Liver (tissue), 3 donors: ENCODE measurements at regions not wholly inside any gene's neighbourhood (a gene's known extent, or its start where the extent isn't known, plus 50 kb on each side); places are given as distances from the start of the nearest gene placed in this dataset.

Experiments
- FOXA1 ChIP-seq: IDR thresholded peaks from 2 replicates; pipeline ENCODE4 v1.6.1; 2016; ENCODE audit warnings: antibody characterized with exemption
- GABPA ChIP-seq, 2 donors: IDR thresholded peaks in 1 of 2; conservative IDR thresholded peaks in 1 of 2; 2 replicates each; pipeline ENCODE4 v1.6.1; 2016; ENCODE audit warnings: antibody characterized with exemption in 2 of 2, mild to moderate bottlenecking in 1 of 2, moderate library complexity in 1 of 2
- JUND ChIP-seq, 2 donors: IDR thresholded peaks; 2 replicates each; pipeline ENCODE4 v1.6.1; 2016; ENCODE audit warnings: antibody characterized with exemption in 2 of 2
- RAD21 ChIP-seq, 2 donors: IDR thresholded peaks; 2 replicates each; pipeline ENCODE4 v1.6.1; 2016; ENCODE audit warnings: antibody characterized with exemption in 2 of 2, mild to moderate bottlenecking in 2 of 2
- RXRA ChIP-seq, 2 donors: IDR thresholded peaks; 2 replicates each; pipeline ENCODE4 v1.6.1; 2017 to 2018; ENCODE audit warnings: antibody characterized with exemption in 2 of 2, mild to moderate bottlenecking in 1 of 2
- SP1 ChIP-seq: IDR thresholded peaks from 2 replicates; pipeline ENCODE4 v1.6.1; 2018; ENCODE audit warnings: antibody characterized with exemption, mild to moderate bottlenecking
- TAF1 ChIP-seq: conservative IDR thresholded peaks from 2 replicates; pipeline ENCODE4 v1.6.1; 2016; ENCODE audit warnings: antibody characterized with exemption, mild to moderate bottlenecking
- YY1 ChIP-seq: IDR thresholded peaks from 2 replicates; pipeline ENCODE4 v1.6.1; 2016; ENCODE audit warnings: antibody characterized with exemption, mild to moderate bottlenecking
- TF ChIP-seq, protein P1 (sequence below): fragments of 150-350 bp; IDR thresholded peaks from 2 replicates; pipeline ENCODE4 v1.5.1; 2017; ENCODE audit warnings: improper control_type of control experiment, low read depth, low read length; ENCODE audit not compliant: missing input control
- TF ChIP-seq, protein P2 (sequence below): IDR thresholded peaks from 2 replicates; pipeline ENCODE4 v1.6.1; 2016; ENCODE audit warnings: antibody characterized with exemption, mild to moderate bottlenecking
- TF ChIP-seq, protein P3 (sequence below): IDR thresholded peaks from 2 replicates; pipeline ENCODE4 v1.6.1; 2016; ENCODE audit warnings: antibody characterized with exemption
- TF ChIP-seq, protein P4 (sequence below): IDR thresholded peaks from 2 replicates; pipeline ENCODE4 v1.6.1; 2016; ENCODE audit warnings: antibody characterized with exemption
- donor health status: healthy.
- donor health status: healthy.

DNA sequence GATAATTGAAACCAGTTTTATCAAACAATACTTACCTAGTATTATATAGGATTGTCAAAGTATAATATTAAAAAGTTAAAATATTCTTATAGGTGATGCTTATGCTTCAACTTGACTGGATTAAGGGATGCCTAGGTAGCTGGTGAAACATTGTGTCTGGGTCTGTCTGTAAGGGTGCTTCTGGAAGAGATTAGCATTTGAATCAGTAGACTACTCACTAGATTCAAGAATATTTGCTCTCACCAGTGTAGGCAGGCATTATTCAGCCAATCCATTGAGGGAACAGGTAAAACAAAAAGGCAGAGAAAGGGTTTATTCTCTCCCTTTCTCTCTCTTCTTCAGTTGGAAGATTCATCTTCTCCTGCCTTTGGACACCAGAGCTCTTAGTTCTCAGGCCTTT is 486.8 kb upstream of the GOLIM4 start:
- TF ChIP-seq SP1 (no peak), RAD21 (IDR thresholded peaks at IDR 0.05) (no peak), GABPA (IDR thresholded peaks at IDR 0.05 in 1 of 2, conservative IDR thresholded peaks at IDR 0.05 in 1 of 2) (no peak), RXRA (IDR thresholded peaks at IDR 0.05) (no peak), TAF1 (no peak), YY1 (no peak), JUND (IDR thresholded peaks at IDR 0.05) (no peak), FOXA1 (no peak)
- TF ChIP-seq, protein P1, sequence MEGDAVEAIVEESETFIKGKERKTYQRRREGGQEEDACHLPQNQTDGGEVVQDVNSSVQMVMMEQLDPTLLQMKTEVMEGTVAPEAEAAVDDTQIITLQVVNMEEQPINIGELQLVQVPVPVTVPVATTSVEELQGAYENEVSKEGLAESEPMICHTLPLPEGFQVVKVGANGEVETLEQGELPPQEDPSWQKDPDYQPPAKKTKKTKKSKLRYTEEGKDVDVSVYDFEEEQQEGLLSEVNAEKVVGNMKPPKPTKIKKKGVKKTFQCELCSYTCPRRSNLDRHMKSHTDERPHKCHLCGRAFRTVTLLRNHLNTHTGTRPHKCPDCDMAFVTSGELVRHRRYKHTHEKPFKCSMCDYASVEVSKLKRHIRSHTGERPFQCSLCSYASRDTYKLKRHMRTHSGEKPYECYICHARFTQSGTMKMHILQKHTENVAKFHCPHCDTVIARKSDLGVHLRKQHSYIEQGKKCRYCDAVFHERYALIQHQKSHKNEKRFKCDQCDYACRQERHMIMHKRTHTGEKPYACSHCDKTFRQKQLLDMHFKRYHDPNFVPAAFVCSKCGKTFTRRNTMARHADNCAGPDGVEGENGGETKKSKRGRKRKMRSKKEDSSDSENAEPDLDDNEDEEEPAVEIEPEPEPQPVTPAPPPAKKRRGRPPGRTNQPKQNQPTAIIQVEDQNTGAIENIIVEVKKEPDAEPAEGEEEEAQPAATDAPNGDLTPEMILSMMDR, result no peak
- TF ChIP-seq, protein P2, sequence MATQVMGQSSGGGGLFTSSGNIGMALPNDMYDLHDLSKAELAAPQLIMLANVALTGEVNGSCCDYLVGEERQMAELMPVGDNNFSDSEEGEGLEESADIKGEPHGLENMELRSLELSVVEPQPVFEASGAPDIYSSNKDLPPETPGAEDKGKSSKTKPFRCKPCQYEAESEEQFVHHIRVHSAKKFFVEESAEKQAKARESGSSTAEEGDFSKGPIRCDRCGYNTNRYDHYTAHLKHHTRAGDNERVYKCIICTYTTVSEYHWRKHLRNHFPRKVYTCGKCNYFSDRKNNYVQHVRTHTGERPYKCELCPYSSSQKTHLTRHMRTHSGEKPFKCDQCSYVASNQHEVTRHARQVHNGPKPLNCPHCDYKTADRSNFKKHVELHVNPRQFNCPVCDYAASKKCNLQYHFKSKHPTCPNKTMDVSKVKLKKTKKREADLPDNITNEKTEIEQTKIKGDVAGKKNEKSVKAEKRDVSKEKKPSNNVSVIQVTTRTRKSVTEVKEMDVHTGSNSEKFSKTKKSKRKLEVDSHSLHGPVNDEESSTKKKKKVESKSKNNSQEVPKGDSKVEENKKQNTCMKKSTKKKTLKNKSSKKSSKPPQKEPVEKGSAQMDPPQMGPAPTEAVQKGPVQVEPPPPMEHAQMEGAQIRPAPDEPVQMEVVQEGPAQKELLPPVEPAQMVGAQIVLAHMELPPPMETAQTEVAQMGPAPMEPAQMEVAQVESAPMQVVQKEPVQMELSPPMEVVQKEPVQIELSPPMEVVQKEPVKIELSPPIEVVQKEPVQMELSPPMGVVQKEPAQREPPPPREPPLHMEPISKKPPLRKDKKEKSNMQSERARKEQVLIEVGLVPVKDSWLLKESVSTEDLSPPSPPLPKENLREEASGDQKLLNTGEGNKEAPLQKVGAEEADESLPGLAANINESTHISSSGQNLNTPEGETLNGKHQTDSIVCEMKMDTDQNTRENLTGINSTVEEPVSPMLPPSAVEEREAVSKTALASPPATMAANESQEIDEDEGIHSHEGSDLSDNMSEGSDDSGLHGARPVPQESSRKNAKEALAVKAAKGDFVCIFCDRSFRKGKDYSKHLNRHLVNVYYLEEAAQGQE, result no peak
- TF ChIP-seq, protein P3, sequence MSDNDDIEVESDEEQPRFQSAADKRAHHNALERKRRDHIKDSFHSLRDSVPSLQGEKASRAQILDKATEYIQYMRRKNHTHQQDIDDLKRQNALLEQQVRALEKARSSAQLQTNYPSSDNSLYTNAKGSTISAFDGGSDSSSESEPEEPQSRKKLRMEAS, result no peak
- TF ChIP-seq, protein P4, sequence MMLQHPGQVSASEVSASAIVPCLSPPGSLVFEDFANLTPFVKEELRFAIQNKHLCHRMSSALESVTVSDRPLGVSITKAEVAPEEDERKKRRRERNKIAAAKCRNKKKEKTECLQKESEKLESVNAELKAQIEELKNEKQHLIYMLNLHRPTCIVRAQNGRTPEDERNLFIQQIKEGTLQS, result no peak
